ENCODE measurements at regions not wholly inside any gene's neighbourhood (a gene's known extent, or its start where the extent isn't known, plus 50 kb on each side); places are given as distances from the start of the nearest gene placed in this dataset.

- TF ChIP-seq CTCF (conservative IDR thresholded peaks at IDR 0.05) = no peak
- no peak for TF ChIP-seq EZH2 (IDR thresholded peaks at IDR 0.05; ENCODE audit: low read depth)
Observed at GRCh38 chr5:116703941-116704340, 129.3 kb upstream of the SEMA6A start.
